NCI-H1930 (cell line): ENCODE measurements at regions not wholly inside any gene's neighbourhood (a gene's known extent, or its start where the extent isn't known, plus 50 kb on each side); places are given as distances from the start of the nearest gene placed in this dataset.

Experiments used
- DNase-seq, 2 experiments: peaks; one replicate each; lab custom pipeline; 2025; lab: John Stamatoyannopoulos, UW

GRCh38 chr6:163835439-163836171 is 421.1 kb downstream of the QKI start:
- no peak for DNase-seq

GRCh38 chr6:163834226-163834970 is 419.9 kb downstream of the QKI start:
- no peak for DNase-seq

- DNase-seq = no peak
Measured at GRCh38 chr6:163831736-163832135, 417.2 kb downstream of the QKI start.

- no peak for DNase-seq
Measured at GRCh38 chr6:163830641-163831040, 416.1 kb downstream of the QKI start.

GRCh38 chr6:163828038-163828795 is 413.7 kb downstream of the QKI start:
- DNase-seq = no peak

GRCh38 chr6:163827143-163827542 is 412.6 kb downstream of the QKI start:
- no peak for DNase-seq

GRCh38 chr6:163826629-163827028 is 412.1 kb downstream of the QKI start:
- no peak for DNase-seq

- no peak for DNase-seq
Measured at GRCh38 chr6:163825033-163825432, 410.5 kb downstream of the QKI start.

GRCh38 chr6:163823577-163823976 is 409.1 kb downstream of the QKI start:
- DNase-seq = no peak

- DNase-seq = no peak
Measured at GRCh38 chr6:163820745-163821458, 406.4 kb downstream of the QKI start.

- no peak for DNase-seq
Measured at GRCh38 chr6:163820171-163820570, 405.7 kb downstream of the QKI start.

- DNase-seq = no peak
Measured at GRCh38 chr6:163818719-163819118, 404.2 kb downstream of the QKI start.

- DNase-seq = no peak
Measured at GRCh38 chr6:163816441-163816840, 401.9 kb downstream of the QKI start.

GRCh38 chr6:163815796-163816195 is 401.3 kb downstream of the QKI start:
- no peak for DNase-seq

GRCh38 chr6:163814494-163815364 is 400.2 kb downstream of the QKI start:
- DNase-seq = no peak

GRCh38 chr6:163813979-163814493 is 399.5 kb downstream of the QKI start:
- no peak for DNase-seq

GRCh38 chr6:163811317-163811716 is 396.8 kb downstream of the QKI start:
- DNase-seq = no peak

- DNase-seq = no peak
Measured at GRCh38 chr6:163809364-163809763, 394.8 kb downstream of the QKI start.

GRCh38 chr6:163808871-163809270 is 394.4 kb downstream of the QKI start:
- DNase-seq = no peak

- DNase-seq = no peak
Measured at GRCh38 chr6:163808231-163808630, 393.7 kb downstream of the QKI start.
